IMR-90 (cell line): ENCODE measurements at regions not wholly inside any gene's neighbourhood (a gene's known extent, or its start where the extent isn't known, plus 50 kb on each side); places are given as distances from the start of the nearest gene placed in this dataset.
A peak's percentile ranks its signal among the peaks of the same experiment; 100 is the strongest.

ENCODE experiments used
- ATAC-seq: fragments of 200-7000 bp; cut with Tn5 transposase; 2 replicates; pipeline ENCODE4 v1.9.1; 2020; ENCODE audit warnings: low read depth, mild to moderate bottlenecking, moderate library complexity
- BruUV-seq: library from RNA; stranded (reverse); fragments of 400-500 nt; replicated peaks from 2 replicates; lab custom pipeline; 2021; lab: Mats Ljungman, UMichigan
- CTCF ChIA-PET: fragments of 300-600 bp; formaldehyde crosslinking; extraction: SDS; loops from one replicate; lab custom pipeline; 2021; ENCODE audit warnings: antibody characterized with exemption; lab: Yijun Ruan, JAX
- POLR2A ChIA-PET: fragments of 300-600 bp; sonication (Branson Sonifier 250); formaldehyde crosslinking; loops from one replicate; lab custom pipeline; 2022; ENCODE audit warnings: antibody characterized with exemption; ENCODE audit not compliant: unreplicated experiment; lab: Charles Lee
- DNase-seq: peaks from one replicate; pipeline ENCODE4 v3.0.0; 2013
- H2AFZ ChIP-seq: replicated peaks from 2 replicates; pipeline ENCODE3; 2013; ENCODE audit warnings: low read length, mild to moderate bottlenecking; ENCODE audit not compliant: poor library complexity
- H2AK5ac ChIP-seq: 2 replicates; pipeline ENCODE4 v1.6.1; 2013; ENCODE audit warnings: low read depth, low read length, inconsistent platforms
- H2AK9ac ChIP-seq: replicated peaks from 2 replicates; pipeline ENCODE3; 2013; ENCODE audit warnings: mild to moderate bottlenecking, low read depth, low read length, moderate library complexity; ENCODE audit not compliant: poor library complexity
- H2BK120ac ChIP-seq: 2 replicates; pipeline ENCODE4 v1.6.1; 2013; ENCODE audit warnings: low read depth, low read length, inconsistent platforms
- H2BK15ac ChIP-seq: 3 replicates; pipeline ENCODE4 v1.6.1; 2013; ENCODE audit warnings: low read depth, low read length, inconsistent platforms
- H2BK20ac ChIP-seq: 2 replicates; pipeline ENCODE4 v1.6.1; 2013; ENCODE audit warnings: low read depth, mild to moderate bottlenecking, inconsistent platforms, low read length, moderate library complexity
- H2BK5ac ChIP-seq: 2 replicates; pipeline ENCODE4 v1.6.1; 2013; ENCODE audit warnings: mild to moderate bottlenecking, low read depth, low read length, inconsistent platforms; ENCODE audit not compliant: poor library complexity, severe bottlenecking
- H3K14ac ChIP-seq: replicated peaks from 2 replicates; pipeline ENCODE4 v1.6.1; 2013; ENCODE audit warnings: low read depth, low read length, inconsistent platforms
- H3K18ac ChIP-seq: 2 replicates; pipeline ENCODE4 v1.6.1; 2013; ENCODE audit warnings: low read depth, low read length, control low read depth
- H3K23ac ChIP-seq: 2 replicates; pipeline ENCODE4 v1.6.1; 2013; ENCODE audit warnings: low read depth, low read length, inconsistent platforms
- H3K27ac ChIP-seq: 2 replicates; pipeline ENCODE4 v1.5.1; 2013; ENCODE audit warnings: mild to moderate bottlenecking, control low read depth, low read length; ENCODE audit not compliant: insufficient read depth
- H3K27me3 ChIP-seq: 2 replicates; pipeline ENCODE4 v1.6.1; 2013; ENCODE audit warnings: low read length; ENCODE audit not compliant: control insufficient read depth, insufficient read depth
- H3K36me3 ChIP-seq: 2 replicates; pipeline ENCODE4 v1.6.1; 2013; ENCODE audit warnings: low read length, mixed read lengths; ENCODE audit not compliant: control insufficient read depth, insufficient read depth
- H3K4ac ChIP-seq: 2 replicates; pipeline ENCODE4 v1.6.1; 2013; ENCODE audit warnings: low read depth, low read length, inconsistent platforms
- H3K4me1 ChIP-seq: 2 replicates; pipeline ENCODE4 v1.6.1; 2013; ENCODE audit warnings: low read length, mixed read lengths; ENCODE audit not compliant: control insufficient read depth, insufficient read depth
- H3K4me2 ChIP-seq: 2 replicates; pipeline ENCODE4 v1.6.1; 2013; ENCODE audit warnings: low read depth, mild to moderate bottlenecking, control low read depth, low read length, moderate library complexity
- H3K4me3 ChIP-seq: 2 replicates; pipeline ENCODE4 v1.5.1; 2013; ENCODE audit warnings: low read depth, mild to moderate bottlenecking, control low read depth, low read length, moderate library complexity; ENCODE audit not compliant: insufficient read depth
- H3K56ac ChIP-seq: 2 replicates; pipeline ENCODE4 v1.6.1; 2013; ENCODE audit warnings: low read length, inconsistent platforms; ENCODE audit not compliant: insufficient read depth; ENCODE audit errors: extremely low read depth
- H3K79me1 ChIP-seq, 2 experiments: 2 replicates each; pipeline ENCODE4 v1.6.1; 2013; ENCODE audit warnings: low read length in 2 of 2, inconsistent platforms in 1 of 2, low read depth in 1 of 2
- H3K9ac ChIP-seq: 2 replicates; pipeline ENCODE4 v1.6.1; 2013; ENCODE audit warnings: low read depth, low read length, control low read depth
- H3K9me1 ChIP-seq: 2 replicates; pipeline ENCODE4 v1.6.1; 2013; ENCODE audit warnings: low read length, inconsistent platforms; ENCODE audit not compliant: insufficient read depth
- H3K9me3 ChIP-seq: 2 replicates; pipeline ENCODE4 v1.6.1; 2013; ENCODE audit warnings: low read length; ENCODE audit not compliant: control insufficient read depth, insufficient read depth
- H4K20me1 ChIP-seq: 2 replicates; pipeline ENCODE4 v1.6.1; 2013; ENCODE audit warnings: low read length, inconsistent platforms; ENCODE audit not compliant: insufficient read depth
- H4K5ac ChIP-seq: 2 replicates; pipeline ENCODE4 v1.6.1; 2013; ENCODE audit warnings: mild to moderate bottlenecking, low read depth, low read length, control low read depth
- H4K8ac ChIP-seq, 2 experiments: 2 replicates each; pipeline ENCODE4 v1.6.1; 2013; ENCODE audit warnings: low read depth in 2 of 2, low read length in 2 of 2, control low read depth in 1 of 2, inconsistent platforms in 1 of 2
- H4K91ac ChIP-seq: 2 replicates; pipeline ENCODE4 v1.6.1; 2013; ENCODE audit warnings: low read depth, low read length, inconsistent platforms; ENCODE audit not compliant: insufficient read depth
- BHLHE40 ChIP-seq: fragments of 150-350 bp; IDR thresholded peaks from 2 replicates; pipeline ENCODE4 v1.6.1; 2016; ENCODE audit warnings: mild to moderate bottlenecking, low read depth, low read length
- CEBPB ChIP-seq: IDR thresholded peaks from 2 replicates; pipeline ENCODE4 v1.6.1; 2012; ENCODE audit warnings: low read depth, low read length, improper control_type of control experiment
- FOS ChIP-seq: fragments of 150-350 bp; IDR thresholded peaks from 2 replicates; pipeline ENCODE4 v1.6.1; 2016; ENCODE audit warnings: low read depth, low read length
- MAFK ChIP-seq: IDR thresholded peaks from 2 replicates; pipeline ENCODE4 v1.6.1; 2012; ENCODE audit warnings: low read depth, low read length, improper control_type of control experiment
- MAZ ChIP-seq: IDR thresholded peaks from 2 replicates; pipeline ENCODE4 v1.6.1; 2012; ENCODE audit warnings: low read depth, mild to moderate bottlenecking, low read length, improper control_type of control experiment, moderate library complexity, borderline replicate concordance
- MXI1 ChIP-seq: IDR thresholded peaks from 2 replicates; pipeline ENCODE4 v1.6.1; 2012; ENCODE audit warnings: low read depth, mild to moderate bottlenecking, low read length, moderate library complexity, borderline replicate concordance
- POLR2A ChIP-seq: IDR thresholded peaks from 2 replicates; pipeline ENCODE4 v1.6.1; 2012; ENCODE audit warnings: mild to moderate bottlenecking, low read depth, low read length
- RAD21 ChIP-seq: IDR thresholded peaks from 2 replicates; pipeline ENCODE4 v1.6.1; 2012; ENCODE audit warnings: low read length, improper control_type of control experiment
- RFX5 ChIP-seq: IDR thresholded peaks from 2 replicates; pipeline ENCODE4 v1.8.0; 2012; ENCODE audit warnings: low read depth, mild to moderate bottlenecking, low read length, moderate library complexity
- WGBS, 2 experiments: methylation state at CpG; one replicate each; pipeline versions ENCODE4 v1.1.5 to v1.1.7; 2013; ENCODE audit warnings: missing lambda C conversion rate in 2 of 2; ENCODE audit not compliant: insufficient read length in 1 of 2; ENCODE audit errors: extremely low coverage in 2 of 2; 5-methylcytosine and 5-hydroxymethylcytosine counted together
- dilution Hi-C: fragments of 300-500 bp; cut with HindIII; formaldehyde crosslinking; loops from one replicate; pipeline ENCODE4 v1.14.3; 2018; ENCODE audit warnings: low sequenced_read_pairs; ENCODE audit not compliant: unreplicated experiment
- in situ Hi-C: fragments of 300-500 bp; cut with MboI; formaldehyde crosslinking; loops from 3 replicates; pipeline ENCODE4 v1.14.3; 2019; ENCODE audit warnings: low sequenced_read_pairs, inconsistent platforms, mixed read lengths
- intact Hi-C: fragments of 100-400 bp; cut with micrococcal nuclease; formaldehyde crosslinking; loops from 2 replicates; pipeline ENCODE4 v1.10.0; 2022
- TF ChIP-seq, protein P1 (sequence below): fragments of 150-350 bp; IDR thresholded peaks from 2 replicates; pipeline ENCODE4 v1.6.1; 2016; ENCODE audit warnings: low read depth, mild to moderate bottlenecking, low read length, moderate library complexity, borderline replicate concordance
- TF ChIP-seq, protein P2 (sequence below): fragments of 150-350 bp; IDR thresholded peaks from 2 replicates; pipeline ENCODE4 v1.6.1; 2017; ENCODE audit warnings: mild to moderate bottlenecking, antibody characterized with exemption, low read length, low read depth

DNA sequence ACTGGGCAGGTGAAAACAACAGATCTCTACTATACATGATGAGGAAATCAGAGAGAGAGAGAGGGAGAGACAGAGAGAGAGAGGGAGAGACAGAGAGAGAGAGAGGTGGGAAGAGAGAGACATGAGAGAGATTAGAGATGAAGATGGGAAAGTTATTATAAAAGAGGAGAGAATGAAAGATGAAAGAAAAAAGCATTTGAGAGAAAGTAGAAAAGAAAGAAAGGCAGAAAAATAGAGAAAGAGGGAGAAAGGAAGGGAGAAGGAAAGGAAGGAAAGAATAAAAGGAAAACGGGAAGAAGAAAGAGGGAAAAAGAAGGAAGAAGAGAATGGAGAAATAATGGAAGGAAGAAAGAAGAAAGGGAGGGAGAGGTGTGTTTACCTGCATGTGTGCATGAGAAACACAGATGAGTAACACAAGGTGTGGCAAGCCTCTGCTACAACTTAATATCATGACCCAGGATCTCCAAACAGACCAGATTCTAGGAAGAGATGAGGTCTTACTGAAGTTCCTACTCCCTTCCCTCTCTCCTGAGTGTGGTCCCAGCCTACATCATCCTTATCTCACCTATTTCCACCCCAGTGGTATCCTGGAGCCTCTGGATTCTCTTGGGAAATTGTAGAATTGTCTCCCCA lies 176.3 kb downstream of the C12orf75 start:
- Histone ChIP-seq H2BK120ac (no peak overlapping the region), H2AFZ (peak overlapping the region; percentile 23), H3K79me1 (no peaks in the 10 kb centered on the region), H3K4me3 (no peak overlapping the region), H3K27me3 (peaks cover 17% of the 10 kb centered on the region), H3K56ac (no peak overlapping the region), H3K4ac (no peak overlapping the region), H4K20me1 (no peaks in the 10 kb centered on the region), H3K9me3 (no peaks in the 10 kb centered on the region), H3K14ac (no peak overlapping the region), H4K5ac (no peak overlapping the region), H3K4me1 (no peaks in the 10 kb centered on the region), H3K9me1 (no peaks in the 10 kb centered on the region), H2BK5ac (no peak overlapping the region), H2AK9ac (peak overlapping the region; percentile 5), H3K4me2 (no peak overlapping the region), H4K91ac (no peak overlapping the region), H3K9ac (no peak overlapping the region), H3K23ac (no peak overlapping the region), H2BK15ac (no peak overlapping the region), H3K27ac (no peak overlapping the region), H3K36me3 (no peaks in the 10 kb centered on the region), H4K8ac (no peak overlapping the region), H2AK5ac (no peak overlapping the region), H2BK20ac (no peak overlapping the region), H3K18ac (no peak overlapping the region)
- ChIA-PET POLR2A (no interaction called here), CTCF (no interaction called here)
- BruUV-seq = no TSS peak
- dilution Hi-C loops (no loop called here), intact Hi-C loops (no loop called here), in situ Hi-C loops (no loop called here)
- TF ChIP-seq FOS (no peak), RFX5 (no peak), MXI1 (no peak), BHLHE40 (no peak), RAD21 (no peak), MAFK (no peak), POLR2A (no peak), MAZ (no peak), CEBPB (no peak)
- TF ChIP-seq, protein P1, sequence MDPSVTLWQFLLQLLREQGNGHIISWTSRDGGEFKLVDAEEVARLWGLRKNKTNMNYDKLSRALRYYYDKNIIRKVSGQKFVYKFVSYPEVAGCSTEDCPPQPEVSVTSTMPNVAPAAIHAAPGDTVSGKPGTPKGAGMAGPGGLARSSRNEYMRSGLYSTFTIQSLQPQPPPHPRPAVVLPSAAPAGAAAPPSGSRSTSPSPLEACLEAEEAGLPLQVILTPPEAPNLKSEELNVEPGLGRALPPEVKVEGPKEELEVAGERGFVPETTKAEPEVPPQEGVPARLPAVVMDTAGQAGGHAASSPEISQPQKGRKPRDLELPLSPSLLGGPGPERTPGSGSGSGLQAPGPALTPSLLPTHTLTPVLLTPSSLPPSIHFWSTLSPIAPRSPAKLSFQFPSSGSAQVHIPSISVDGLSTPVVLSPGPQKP = no peak
- TF ChIP-seq, protein P2, sequence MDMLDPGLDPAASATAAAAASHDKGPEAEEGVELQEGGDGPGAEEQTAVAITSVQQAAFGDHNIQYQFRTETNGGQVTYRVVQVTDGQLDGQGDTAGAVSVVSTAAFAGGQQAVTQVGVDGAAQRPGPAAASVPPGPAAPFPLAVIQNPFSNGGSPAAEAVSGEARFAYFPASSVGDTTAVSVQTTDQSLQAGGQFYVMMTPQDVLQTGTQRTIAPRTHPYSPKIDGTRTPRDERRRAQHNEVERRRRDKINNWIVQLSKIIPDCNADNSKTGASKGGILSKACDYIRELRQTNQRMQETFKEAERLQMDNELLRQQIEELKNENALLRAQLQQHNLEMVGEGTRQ = no peak
- DNase-seq (no peak), ATAC-seq (no peak)
- WGBS, 2 experiments = 43 to 100% methylated on average over 1 of the region's 1 CpG
